Stomach (tissue), 4 donors: ENCODE measurements at regions not wholly inside any gene's neighbourhood (a gene's known extent, or its start where the extent isn't known, plus 50 kb on each side); places are given as distances from the start of the nearest gene placed in this dataset.

Experiments
- CTCF ChIP-seq, 7 experiments: fragments of 450-650 bp in 4 of 7; fragments of 200-600 bp in 3 of 7; sonication (generic) in 3 of 7; IDR thresholded peaks; one replicate each; pipeline ENCODE4 v1.5.1; 2016 to 2019; ENCODE audit warnings: antibody characterized with exemption in 7 of 7, control low read depth in 2 of 7, mild to moderate bottlenecking in 1 of 7
- EP300 ChIP-seq: sonication (generic); formaldehyde crosslinking; IDR thresholded peaks from one replicate; pipeline ENCODE4 v1.6.1; 2017; ENCODE audit warnings: antibody characterized with exemption
- POLR2A ChIP-seq, 4 donors: fragments of 450-650 bp; IDR thresholded peaks; one replicate each; pipeline ENCODE4 v1.6.1; 2016; ENCODE audit warnings: antibody characterized with exemption in 4 of 4, control low read depth in 2 of 4, mild to moderate bottlenecking in 1 of 4, moderate library complexity in 1 of 4
- POLR2AphosphoS5 ChIP-seq, 3 donors: sonication (generic); formaldehyde crosslinking; IDR thresholded peaks; one replicate each; pipeline ENCODE4 v1.6.1; 2016; ENCODE audit warnings: antibody characterized with exemption in 3 of 3

GRCh38 chr7:130930681-130931080 lies 196.7 kb upstream of the KLF14 start:
- no peak for TF ChIP-seq POLR2A (IDR thresholded peaks at IDR 0.05)
- no peak for TF ChIP-seq CTCF (IDR thresholded peaks at IDR 0.05)
- TF ChIP-seq POLR2AphosphoS5 (IDR thresholded peaks at IDR 0.05): no peak
- no peak for TF ChIP-seq EP300
